ENCODE measurements at regions not wholly inside any gene's neighbourhood (a gene's known extent, or its start where the extent isn't known, plus 50 kb on each side); places are given as distances from the start of the nearest gene placed in this dataset.

- TF ChIP-seq POLR2AphosphoS5 (IDR thresholded peaks at IDR 0.05; ENCODE audit: borderline replicate concordance, low read depth, low read length) (no peak), FOXP2 (optimal IDR thresholded peaks at IDR 0.05; ENCODE audit: control extremely low read depth, extremely low read length, insufficient read depth) (no peak), EZH2 (IDR thresholded peaks at IDR 0.05) (no peak)
Observed at GRCh38 chr15:70291305-70292075, 193.8 kb upstream of the TLE3 start.

GRCh38 chr15:70290708-70291107 is 193.0 kb upstream of the TLE3 start:
- Histone ChIP-seq H3K9ac (ENCODE audit: insufficient read length) (no peak overlapping the region), H3K9me3 (ENCODE audit: low read depth, low read length) (no peaks in the 10 kb centered on the region), H3K36me3 (ENCODE audit: insufficient read depth, low read length) (no peaks in the 10 kb centered on the region), H3K4me3 (no peak overlapping the region), H3K27ac (no peak overlapping the region)
- DNase-seq (ENCODE audit: low read depth, low spot score): no peak
- TF ChIP-seq POLR2AphosphoS5 (IDR thresholded peaks at IDR 0.05; ENCODE audit: borderline replicate concordance, low read depth, low read length) (no peak), FOXP2 (optimal IDR thresholded peaks at IDR 0.05; ENCODE audit: control extremely low read depth, extremely low read length, insufficient read depth) (no peak), EZH2 (IDR thresholded peaks at IDR 0.05) (no peak)

More at GRCh38 chr15:70291305-70292075, 193.8 kb upstream of the TLE3 start:
- Histone ChIP-seq H3K36me3 (ENCODE audit: insufficient read depth, low read length) (no peaks in the 10 kb centered on the region), H3K9me3 (ENCODE audit: low read depth, low read length) (no peaks in the 10 kb centered on the region), H3K27ac (no peak overlapping the region), H3K9ac (ENCODE audit: insufficient read length) (no peak overlapping the region), H3K4me3 (no peak overlapping the region)
- no peak for DNase-seq (ENCODE audit: low read depth, low spot score)

DNA sequence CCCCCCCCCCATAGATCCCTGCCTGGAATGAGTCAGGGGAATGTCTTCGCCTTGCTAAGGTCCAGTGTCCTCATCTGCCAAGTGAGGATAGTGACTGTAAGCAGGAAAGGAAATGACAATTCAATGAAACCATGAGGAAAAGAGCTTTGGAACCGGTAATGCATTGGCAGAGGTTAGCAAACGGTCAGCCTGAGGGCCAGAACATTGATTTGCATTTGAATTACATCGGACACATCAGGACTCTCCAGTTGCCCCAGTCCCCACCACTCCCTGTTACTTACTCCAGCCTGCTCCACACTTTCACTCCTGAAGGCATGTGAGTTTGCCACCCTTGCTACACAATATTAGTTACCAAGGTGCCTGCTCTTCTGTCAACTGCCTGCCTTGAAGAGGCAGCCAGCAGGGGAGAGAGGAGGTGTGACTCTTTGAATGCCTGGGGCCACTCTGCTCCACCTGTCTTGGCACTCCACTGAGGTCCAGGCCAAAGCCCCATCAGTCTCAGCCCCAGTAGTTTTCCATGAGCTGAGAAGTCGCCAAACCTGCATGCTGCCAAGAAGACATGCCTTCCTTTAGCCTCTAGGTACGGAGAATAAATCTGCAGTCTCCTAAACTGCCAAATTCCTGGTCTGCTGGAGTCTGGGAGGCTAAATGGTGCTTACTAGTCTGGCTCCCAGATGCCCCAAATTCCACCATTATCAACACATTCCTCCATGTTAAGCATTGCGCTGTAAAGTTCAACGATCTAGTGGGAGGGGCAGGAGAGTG is 191.7 kb upstream of the TLE3 start:
- TF ChIP-seq EZH2 (IDR thresholded peaks at IDR 0.05) (no peak), POLR2AphosphoS5 (IDR thresholded peaks at IDR 0.05; ENCODE audit: borderline replicate concordance, low read depth, low read length) (no peak), FOXP2 (optimal IDR thresholded peaks at IDR 0.05; ENCODE audit: control extremely low read depth, extremely low read length, insufficient read depth) (no peak)
- no peaks in the 10 kb centered on the region for H3K9me3 ChIP-seq (ENCODE audit: low read depth, low read length)

DNA sequence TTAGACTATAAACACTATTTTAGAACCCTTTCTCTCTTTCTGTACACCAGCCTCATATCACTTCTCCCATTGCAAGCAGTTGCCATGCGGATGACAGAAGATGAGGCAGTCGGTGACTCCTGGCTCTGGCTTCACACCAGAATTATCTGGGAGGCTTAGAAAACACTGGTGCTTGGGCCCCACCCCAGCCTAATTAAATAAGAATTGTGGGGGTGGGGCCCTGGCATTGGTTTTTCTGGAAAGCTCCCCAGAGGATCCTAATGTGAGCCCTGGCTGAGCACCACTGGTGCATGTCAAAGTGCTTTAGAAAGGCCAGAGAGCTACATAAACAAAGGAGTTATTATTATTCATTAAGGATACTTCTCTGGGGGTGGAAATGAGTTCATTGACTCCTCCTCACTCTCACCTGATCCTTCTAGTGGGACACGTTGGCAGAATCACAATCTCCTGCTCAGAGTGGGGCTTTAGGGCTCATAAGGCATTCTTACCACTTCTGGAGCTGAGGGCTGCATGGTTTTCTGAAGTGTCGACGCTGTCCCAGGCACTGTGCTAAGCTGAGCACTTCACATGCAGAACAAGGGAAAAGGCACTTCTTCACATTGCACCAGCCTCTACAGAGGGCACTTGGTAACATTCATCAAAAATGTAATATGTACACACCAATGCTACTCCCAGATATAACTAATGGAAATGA is 188.5 kb upstream of the TLE3 start:
- H3K9ac ChIP-seq (ENCODE audit: insufficient read length): no peak overlapping the region
- no peaks in the 10 kb centered on the region for H3K9me3 ChIP-seq (ENCODE audit: low read depth, low read length)
- no peaks in the 10 kb centered on the region for H3K36me3 ChIP-seq (ENCODE audit: insufficient read depth, low read length)
- no peak overlapping the region for H3K27ac ChIP-seq
- TF ChIP-seq POLR2AphosphoS5 (IDR thresholded peaks at IDR 0.05; ENCODE audit: borderline replicate concordance, low read depth, low read length) (no peak), FOXP2 (optimal IDR thresholded peaks at IDR 0.05; ENCODE audit: control extremely low read depth, extremely low read length, insufficient read depth) (no peak), EZH2 (IDR thresholded peaks at IDR 0.05) (no peak)
- no peak overlapping the region for H3K4me3 ChIP-seq
- no peak for DNase-seq (ENCODE audit: low read depth, low spot score)

More for the DNA sequence above, 191.7 kb upstream of the TLE3 start:
- H3K9ac ChIP-seq (ENCODE audit: insufficient read length): no peak overlapping the region
- no peak overlapping the region for H3K4me3 ChIP-seq
- no peaks in the 10 kb centered on the region for H3K36me3 ChIP-seq (ENCODE audit: insufficient read depth, low read length)
- H3K27ac ChIP-seq: no peak overlapping the region
- no peak for DNase-seq (ENCODE audit: low read depth, low spot score)

DNA sequence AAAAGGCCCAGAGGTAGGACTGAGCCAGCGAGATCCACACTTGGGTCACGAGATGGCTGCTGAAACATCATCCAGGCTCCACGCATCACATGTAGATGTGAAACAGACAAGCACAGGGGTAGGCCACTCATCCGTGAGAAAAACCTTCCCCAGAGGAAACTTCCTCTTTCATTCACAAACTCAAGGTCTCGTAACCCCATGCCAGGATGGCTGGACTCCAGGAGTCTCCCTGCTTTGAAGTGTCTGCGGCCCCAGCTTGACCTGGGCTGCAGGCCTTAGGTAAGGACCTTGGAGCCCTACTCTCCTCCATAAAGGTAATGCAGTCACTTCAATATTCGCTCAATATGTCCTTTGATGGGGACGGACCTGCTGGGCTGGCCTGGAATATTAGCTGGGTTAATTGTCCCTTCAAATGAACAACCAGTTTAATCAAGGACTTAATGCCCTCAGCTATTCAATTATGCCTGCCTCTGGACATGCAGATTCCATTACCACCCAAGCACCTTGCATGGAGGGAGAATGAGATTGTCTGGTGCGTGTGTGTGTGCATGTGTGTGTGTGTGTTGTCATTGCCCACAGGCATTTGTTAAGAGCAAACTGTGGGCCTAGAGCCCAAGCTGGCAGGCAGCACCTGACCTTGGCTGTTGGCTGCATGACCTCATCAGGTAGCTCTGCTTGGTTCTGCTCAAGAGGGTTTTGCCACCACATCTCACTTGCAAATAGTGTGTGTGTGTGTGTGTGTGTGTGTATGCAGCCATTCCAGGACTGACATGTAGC is 186.9 kb upstream of the TLE3 start:
- Histone ChIP-seq H3K36me3 (ENCODE audit: insufficient read depth, low read length) (no peaks in the 10 kb centered on the region), H3K9me3 (ENCODE audit: low read depth, low read length) (no peaks in the 10 kb centered on the region), H3K4me3 (no peak overlapping the region), H3K27ac (no peak overlapping the region), H3K9ac (ENCODE audit: insufficient read length) (no peak overlapping the region)
- TF ChIP-seq POLR2AphosphoS5 (IDR thresholded peaks at IDR 0.05; ENCODE audit: borderline replicate concordance, low read depth, low read length) (no peak), FOXP2 (optimal IDR thresholded peaks at IDR 0.05; ENCODE audit: control extremely low read depth, extremely low read length, insufficient read depth) (no peak), EZH2 (IDR thresholded peaks at IDR 0.05) (no peak)
- DNase-seq (ENCODE audit: low read depth, low spot score): no peak

GRCh38 chr15:70283511-70283910 is 185.8 kb upstream of the TLE3 start:
- no peaks in the 10 kb centered on the region for H3K9me3 ChIP-seq (ENCODE audit: low read depth, low read length)
- H3K36me3 ChIP-seq (ENCODE audit: insufficient read depth, low read length): no peaks in the 10 kb centered on the region
- TF ChIP-seq FOXP2 (optimal IDR thresholded peaks at IDR 0.05; ENCODE audit: control extremely low read depth, extremely low read length, insufficient read depth): no peak
- TF ChIP-seq EZH2 (IDR thresholded peaks at IDR 0.05): no peak
- no peak for TF ChIP-seq POLR2AphosphoS5 (IDR thresholded peaks at IDR 0.05; ENCODE audit: borderline replicate concordance, low read depth, low read length)
- H3K9ac ChIP-seq (ENCODE audit: insufficient read length): no peak overlapping the region
- no peak overlapping the region for H3K4me3 ChIP-seq
- no peak overlapping the region for H3K27ac ChIP-seq
- DNase-seq (ENCODE audit: low read depth, low spot score): no peak

- DNase-seq (ENCODE audit: low read depth, low spot score): no peak
- H3K9me3 ChIP-seq (ENCODE audit: low read depth, low read length): no peaks in the 10 kb centered on the region
- H3K27ac ChIP-seq: no peak overlapping the region
- no peak for TF ChIP-seq FOXP2 (optimal IDR thresholded peaks at IDR 0.05; ENCODE audit: control extremely low read depth, extremely low read length, insufficient read depth)
- TF ChIP-seq EZH2 (IDR thresholded peaks at IDR 0.05): no peak
- TF ChIP-seq POLR2AphosphoS5 (IDR thresholded peaks at IDR 0.05; ENCODE audit: borderline replicate concordance, low read depth, low read length): no peak
- H3K36me3 ChIP-seq (ENCODE audit: insufficient read depth, low read length): no peaks in the 10 kb centered on the region
- H3K4me3 ChIP-seq: no peak overlapping the region
- no peak overlapping the region for H3K9ac ChIP-seq (ENCODE audit: insufficient read length)
Observed at GRCh38 chr15:70281811-70282307, 184.1 kb upstream of the TLE3 start.

All from SK-N-MC (cell line).